Suppressor macrophage (primary cell): ENCODE measurements at regions not wholly inside any gene's neighbourhood (a gene's known extent, or its start where the extent isn't known, plus 50 kb on each side); places are given as distances from the start of the nearest gene placed in this dataset.
"Not testable (repeated sequence)": the region's sequence is repeated elsewhere in the genome, so short reads cannot be mapped to it uniquely, and the experiment has no call there.

ENCODE experiments used
- DNase-seq, 4 experiments: peaks; one replicate each; pipeline ENCODE4 v3.0.0-alpha.2; 2020 to 2022

DNA sequence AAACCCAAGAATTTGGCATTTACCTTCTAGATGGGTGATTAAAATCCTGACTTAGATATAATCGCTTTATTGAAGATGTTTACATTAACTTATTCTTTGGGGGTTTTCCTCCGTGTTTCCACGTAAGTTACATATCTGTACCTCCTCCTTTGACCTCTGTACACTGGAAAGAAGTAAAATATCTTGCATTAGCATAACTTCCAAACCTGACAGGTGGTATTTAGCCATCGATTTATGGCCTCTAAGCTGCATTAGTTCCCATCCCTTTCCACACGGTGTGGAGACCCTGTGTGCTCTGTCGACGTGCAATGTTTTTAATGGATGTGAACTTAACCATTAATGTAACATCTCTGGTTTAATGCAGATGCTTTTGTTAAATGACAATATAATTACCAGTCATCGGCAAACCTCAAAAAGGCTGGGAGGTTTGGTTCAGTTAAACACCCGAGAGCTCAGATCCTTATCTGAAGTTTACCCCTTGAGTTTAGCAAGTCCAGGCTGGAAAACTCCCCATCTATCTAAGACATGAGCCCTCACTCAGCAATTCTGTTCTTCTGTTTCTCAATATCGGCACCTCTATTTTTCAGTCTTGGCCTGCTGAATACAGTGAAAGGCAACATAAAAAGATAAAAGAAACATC is 295.2 kb downstream of the GATA3 start:
- no peak for DNase-seq

GRCh38 chr10:8350250-8350967 is 295.9 kb downstream of the GATA3 start:
- DNase-seq: no peak

DNA sequence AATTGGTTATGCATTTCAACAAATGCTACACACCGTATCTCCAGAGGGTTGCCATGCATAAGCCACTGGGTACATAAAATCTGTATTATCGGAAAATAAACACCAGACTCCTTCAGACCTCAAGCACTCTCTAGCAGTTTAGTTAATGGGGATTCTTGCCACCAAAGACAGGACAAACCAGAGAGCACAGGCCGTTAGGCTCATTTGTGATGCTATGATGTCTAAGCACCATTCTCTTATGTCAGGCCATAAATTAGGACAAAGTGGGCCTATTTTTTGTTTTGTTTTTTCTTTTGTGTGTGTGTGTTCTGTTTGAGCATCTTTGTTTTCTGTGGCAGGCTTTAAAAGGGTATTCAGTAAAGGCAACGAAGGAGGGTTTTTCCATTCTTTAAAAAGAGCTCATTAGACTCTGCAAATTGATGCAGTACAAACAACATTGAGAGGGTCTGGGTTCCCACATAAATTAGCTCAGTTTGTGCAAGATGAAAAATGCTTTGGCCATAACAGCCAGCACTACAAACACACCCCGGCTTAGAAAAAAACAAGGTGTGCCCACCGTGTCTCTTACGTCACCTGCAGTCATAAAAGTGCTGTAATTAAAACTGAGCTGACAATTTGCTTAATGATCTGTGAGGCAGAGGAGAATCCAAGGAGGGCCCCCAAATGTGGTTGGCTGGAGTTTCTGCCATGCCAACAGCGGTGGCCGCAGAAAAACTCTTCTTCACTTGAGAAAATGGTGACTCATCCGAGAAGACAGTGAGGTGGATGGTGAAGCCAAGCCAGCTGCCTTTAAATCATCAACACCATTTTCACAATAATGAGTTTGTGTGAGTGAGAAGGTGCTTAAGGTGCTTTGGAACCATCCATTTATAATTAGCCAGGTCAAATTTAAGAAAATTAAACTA is 297.9 kb downstream of the GATA3 start:
- DNase-seq: no peak

GRCh38 chr10:8356283-8356682 is 301.8 kb downstream of the GATA3 start:
- DNase-seq: no peak

DNA sequence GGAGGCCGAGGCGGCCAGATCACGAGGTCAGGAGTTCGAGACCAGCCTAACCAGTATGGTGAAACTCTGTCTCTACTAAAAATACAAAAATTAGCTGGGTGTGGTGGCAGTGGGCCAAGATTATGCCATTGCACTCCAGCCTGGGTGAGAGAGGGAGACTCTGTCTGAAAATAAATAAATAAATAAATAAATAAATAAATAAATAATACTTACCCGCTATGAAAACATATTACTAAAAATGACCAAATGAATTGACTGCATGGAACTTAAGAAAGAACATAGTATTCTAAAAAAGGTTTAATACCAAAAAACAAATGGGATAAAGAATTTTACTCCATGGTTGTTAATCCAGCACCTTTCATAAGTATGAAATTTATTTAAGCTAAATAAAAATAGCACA is 305.0 kb downstream of the GATA3 start:
- no peak for DNase-seq

DNA sequence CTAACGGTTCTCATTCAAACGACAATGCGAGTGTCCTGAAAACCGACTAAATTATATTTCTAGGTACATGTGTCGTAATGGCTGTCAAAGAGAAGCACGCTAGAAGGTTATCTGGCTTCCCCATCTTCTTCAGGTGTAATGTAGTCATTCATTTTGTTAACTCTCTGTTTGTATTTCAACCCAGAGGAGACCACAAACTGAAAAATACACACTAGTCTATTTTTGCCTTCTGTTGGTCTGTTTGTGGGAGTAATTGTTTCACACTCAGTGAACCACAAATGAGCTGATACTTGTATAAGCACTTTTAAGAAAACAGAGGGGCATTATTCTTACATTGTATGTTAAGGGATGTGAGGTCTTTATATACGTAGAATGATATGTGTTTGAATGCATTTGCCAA is 305.9 kb downstream of the GATA3 start:
- no peak for DNase-seq

GRCh38 chr10:8360814-8361509 is 306.5 kb downstream of the GATA3 start:
- DNase-seq: no peak

DNA sequence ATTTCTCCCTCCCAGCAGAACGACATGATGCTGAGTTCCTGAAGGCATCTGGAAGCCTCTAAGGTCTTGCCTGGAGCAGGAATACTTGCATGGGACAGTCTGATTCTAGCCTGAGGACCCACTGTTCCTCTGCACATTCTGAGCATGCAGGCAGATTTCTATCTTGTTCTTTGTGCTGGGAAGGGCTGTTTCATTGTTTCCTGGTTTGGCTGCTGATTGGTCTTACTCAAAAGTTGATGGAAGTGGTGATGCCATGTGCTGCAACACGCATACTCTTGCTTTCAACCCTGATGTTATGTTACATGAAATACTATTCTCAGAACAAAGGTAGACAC is 307.0 kb downstream of the GATA3 start:
- no peak for DNase-seq

GRCh38 chr10:8365935-8366911 is 311.7 kb downstream of the GATA3 start:
- no peak for DNase-seq

DNA sequence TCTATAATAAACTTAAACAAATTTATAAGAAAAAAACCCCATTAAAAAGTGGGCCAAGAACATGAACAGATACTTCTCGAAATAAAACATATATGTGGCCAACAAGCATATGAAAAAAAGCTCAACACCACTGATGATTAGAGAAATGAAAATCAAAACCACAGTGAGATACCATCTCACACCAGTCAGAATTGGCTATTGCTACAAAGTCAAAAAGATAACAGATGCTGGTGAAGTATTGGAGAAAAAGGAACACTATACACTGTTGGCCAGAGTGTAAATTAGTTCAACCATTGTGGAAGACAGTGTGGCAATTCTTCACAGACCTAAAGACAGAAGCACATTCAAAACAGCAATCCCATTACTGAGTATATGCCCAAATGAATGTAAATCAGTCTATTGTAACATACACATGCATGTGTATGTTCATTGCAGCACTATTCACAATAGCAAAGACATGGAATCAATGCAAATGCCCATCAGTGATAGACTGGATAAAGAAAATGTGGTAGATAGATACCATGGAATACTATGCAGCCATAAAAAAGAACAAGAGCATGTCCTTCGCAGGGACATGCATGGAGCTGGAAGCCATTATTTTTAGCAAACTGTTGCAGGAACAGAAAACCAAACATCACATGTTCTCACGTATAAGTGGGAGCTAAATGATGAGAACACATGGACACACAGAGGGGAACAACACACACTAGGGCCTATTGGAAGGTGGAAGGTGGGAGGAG is 313.4 kb downstream of the GATA3 start:
- DNase-seq: not testable (repeated sequence)

GRCh38 chr10:8369666-8370065 is 315.2 kb downstream of the GATA3 start:
- no peak for DNase-seq

DNA sequence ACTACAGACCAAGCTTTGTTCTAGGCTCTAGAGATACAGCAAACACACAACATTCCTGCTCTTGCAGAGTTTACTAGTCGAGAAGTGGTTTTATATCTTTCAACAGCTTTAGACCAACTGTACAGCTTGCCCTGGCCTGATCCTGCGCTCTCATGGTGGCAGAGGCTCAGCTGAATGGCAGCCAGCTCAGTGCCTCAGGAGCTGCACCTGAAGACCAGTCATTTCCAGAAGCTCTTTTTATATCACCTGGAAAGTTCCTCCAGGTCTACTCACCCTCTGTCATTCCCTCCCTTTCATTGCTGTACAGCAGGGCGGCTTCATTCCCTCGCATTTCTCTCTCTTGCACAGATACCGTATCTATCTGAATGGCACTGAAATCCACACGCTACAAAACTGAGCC is 319.8 kb downstream of the GATA3 start:
- no peak for DNase-seq

- DNase-seq: no peak
These were observed 320.6 kb downstream of the GATA3 start for GRCh38 chr10:8375137-8375536.

GRCh38 chr10:8378198-8378983 is 323.9 kb downstream of the GATA3 start:
- no peak for DNase-seq

DNA sequence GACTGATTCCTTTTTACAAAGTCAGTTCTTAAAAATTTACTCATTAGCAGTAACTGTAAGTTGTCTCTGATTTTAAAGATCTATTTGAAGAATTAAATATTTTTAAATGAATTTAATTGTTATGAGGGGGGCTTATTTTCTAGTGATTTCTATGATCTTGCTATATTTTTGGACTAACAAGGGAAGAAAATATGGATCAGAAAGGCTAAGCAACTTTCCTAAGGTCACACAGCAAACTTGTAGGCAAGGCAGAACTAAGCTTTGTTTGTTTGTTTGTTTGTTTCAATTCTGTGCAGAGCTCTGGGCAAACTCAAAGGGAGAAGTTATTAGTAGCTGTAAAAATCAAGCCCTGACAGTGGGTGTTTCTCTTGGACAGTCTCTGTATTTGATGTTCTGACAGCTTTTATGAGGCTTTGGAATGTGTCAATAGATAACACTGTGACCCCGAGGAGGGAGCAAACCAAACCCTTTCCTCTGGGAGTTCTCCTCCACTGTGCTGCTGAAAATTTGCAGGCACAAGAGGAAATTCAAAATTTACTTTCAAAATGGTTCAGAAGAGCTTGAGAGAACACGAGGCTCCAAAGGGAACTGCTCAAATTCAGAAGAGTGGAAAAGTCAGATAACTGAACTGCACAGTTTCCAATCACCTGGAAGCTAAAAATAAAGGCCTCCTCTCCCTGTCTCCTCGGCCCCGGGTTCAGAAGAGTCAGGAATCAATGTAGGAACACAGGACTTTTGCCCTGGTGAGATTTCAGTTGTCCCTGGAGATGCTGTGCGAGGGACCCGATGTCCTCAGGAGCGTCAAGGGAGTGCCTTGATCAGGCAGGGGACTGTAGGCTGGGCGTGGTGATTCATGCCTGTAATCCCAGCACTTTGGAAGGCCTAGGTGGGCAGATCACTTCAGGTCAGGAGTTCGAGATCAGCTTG is 325.7 kb downstream of the GATA3 start:
- no peak for DNase-seq

- DNase-seq: no peak
These were observed 326.5 kb downstream of the GATA3 start for GRCh38 chr10:8380833-8381496.

GRCh38 chr10:8386781-8387180 is 332.3 kb downstream of the GATA3 start:
- DNase-seq: no peak

- DNase-seq: peak in 1 of 4 experiments; percentile 7
These were observed 335.1 kb downstream of the GATA3 start for GRCh38 chr10:8389630-8390029.
